HCT116 (cell line): ENCODE measurements at regions not wholly inside any gene's neighbourhood (a gene's known extent, or its start where the extent isn't known, plus 50 kb on each side); places are given as distances from the start of the nearest gene placed in this dataset.
"Not testable (repeated sequence)": the region's sequence is repeated elsewhere in the genome, so short reads cannot be mapped to it uniquely, and the experiment has no call there.

ENCODE experiments used
- ATAC-seq: fragments of 200-7000 bp; cut with Tn5 transposase; 2 replicates; pipeline ENCODE4 v1.9.1; 2020; ENCODE audit warnings: mild to moderate bottlenecking, moderate library complexity
- BruUV-seq: library from RNA; stranded (reverse); fragments of 400-500 nt; replicated peaks from 2 replicates; lab custom pipeline; 2021; lab: Mats Ljungman, UMichigan
- CTCF ChIA-PET: fragments of 300-600 bp; sonication (Branson Sonifier 250); formaldehyde crosslinking; loops from one replicate; lab custom pipeline; 2021; ENCODE audit warnings: antibody characterized with exemption; lab: Charles Lee
- POLR2A ChIA-PET: fragments of 300-600, 350-600 bp; sonication (Branson Sonifier 250); formaldehyde crosslinking; loops from one replicate; lab custom pipeline; 2021; ENCODE audit warnings: antibody characterized with exemption; lab: Charles Lee
- RAD21 ChIA-PET, 2 experiments: fragments of 300-600 bp; sonication (Branson Sonifier 250); formaldehyde crosslinking; loops; one replicate each; lab custom pipeline; 2023; ENCODE audit warnings: low total read pairs in 2 of 2; ENCODE audit not compliant: uncharacterized antibody in 2 of 2, unreplicated experiment in 2 of 2, low non-redundant PET in 1 of 2; lab: Charles Lee
- DNase-seq: peaks from one replicate; pipeline ENCODE4 v3.0.0-alpha.2; 2010; ENCODE audit warnings: low read depth, low spot score
- H2AFZ ChIP-seq: fragments of 200-600 bp; shearing (Covaris generic), sonication (generic); 2 replicates; pipeline ENCODE4 v1.6.1; 2017; ENCODE audit warnings: low read depth, mixed run types, mixed read lengths, antibody characterized with exemption, low read length; ENCODE audit not compliant: poor library complexity, severe bottlenecking
- H3K27ac ChIP-seq: 2 replicates; pipeline ENCODE4 v1.5.1; 2012; ENCODE audit warnings: low read depth, low read length
- H3K27me3 ChIP-seq: fragments of 200-600 bp; sonication (generic); 2 replicates; pipeline ENCODE4 v1.6.1; 2016; ENCODE audit warnings: mixed run types, low read length, mixed read lengths; ENCODE audit not compliant: insufficient read depth
- H3K36me3 ChIP-seq, 2 experiments: fragments of 200-500 bp in 1 of 2; fragments of 200-600 bp in 1 of 2; sonication (Bioruptor generic) in 1 of 2; sonication (generic) in 1 of 2; 2 replicates each; pipeline versions ENCODE4 v1.5.1 to v1.6.1; 2014 to 2016; ENCODE audit warnings: low read length in 2 of 2, inconsistent platforms in 1 of 2, mixed read lengths in 1 of 2, mixed run types in 1 of 2; ENCODE audit not compliant: insufficient read depth in 2 of 2, control insufficient read depth in 1 of 2
- H3K4me1 ChIP-seq, 2 experiments: fragments of 200-600 bp in 1 of 2; sonication (generic) in 1 of 2; 2 replicates each; pipeline versions ENCODE4 v1.5.1 to v1.6.1; 2012 to 2017; ENCODE audit warnings: low read length in 2 of 2, inconsistent platforms in 1 of 2, mild to moderate bottlenecking in 1 of 2, mixed read lengths in 1 of 2, mixed run types in 1 of 2, moderate library complexity in 1 of 2; ENCODE audit not compliant: insufficient read depth in 2 of 2, control insufficient read depth in 1 of 2
- H3K4me2 ChIP-seq: fragments of 200-600 bp; sonication (generic); 2 replicates; pipeline ENCODE4 v1.6.1; 2017; ENCODE audit warnings: mixed run types, low read length, mixed read lengths
- H3K4me3 ChIP-seq, 2 experiments: fragments of 200-600 bp in 1 of 2; sonication (generic) in 1 of 2; replicated peaks in 1 of 2; 2 replicates each; pipeline ENCODE4 v1.5.1; 2011 to 2016; ENCODE audit warnings: low read length in 2 of 2, control low read depth in 1 of 2, low read depth in 1 of 2, mild to moderate bottlenecking in 1 of 2, mixed read lengths in 1 of 2, mixed run types in 1 of 2
- H3K79me2 ChIP-seq: fragments of 200-600 bp; sonication (generic); 2 replicates; pipeline ENCODE4 v1.6.1; 2017; ENCODE audit warnings: mild to moderate bottlenecking, mixed run types, low read length, moderate library complexity, mixed read lengths; ENCODE audit not compliant: insufficient read depth
- H3K9ac ChIP-seq: fragments of 200-600 bp; sonication (generic); 2 replicates; pipeline ENCODE4 v1.6.1; 2016; ENCODE audit warnings: low read length, mixed read lengths
- H3K9me2 ChIP-seq: fragments of 200-600 bp; sonication (generic), shearing (Covaris generic); 2 replicates; pipeline ENCODE4 v1.6.1; 2017; ENCODE audit warnings: mixed run types, mild to moderate bottlenecking, moderate library complexity; ENCODE audit not compliant: insufficient read depth
- H3K9me3 ChIP-seq, 2 experiments: fragments of 200-500 bp in 1 of 2; fragments of 200-600 bp in 1 of 2; sonication (Bioruptor generic) in 1 of 2; sonication (generic) in 1 of 2; 2 replicates each; pipeline ENCODE4 v1.6.1; 2014 to 2017; ENCODE audit warnings: low read length in 2 of 2, mixed read lengths in 2 of 2, inconsistent platforms in 1 of 2, low read depth in 1 of 2, mild to moderate bottlenecking in 1 of 2, mixed run types in 1 of 2, moderate library complexity in 1 of 2; ENCODE audit not compliant: control insufficient read depth in 1 of 2, insufficient read depth in 1 of 2
- H4K20me1 ChIP-seq: fragments of 200-600 bp; sonication (generic), shearing (Covaris generic); 2 replicates; pipeline ENCODE4 v1.6.1; 2017; ENCODE audit warnings: mixed run types, mild to moderate bottlenecking, moderate library complexity; ENCODE audit not compliant: insufficient read depth
- CBX3 ChIP-seq: IDR thresholded peaks from 2 replicates; pipeline ENCODE4 v1.6.1; 2012; ENCODE audit warnings: low read depth
- CEBPB ChIP-seq: IDR thresholded peaks from 2 replicates; pipeline ENCODE4 v1.6.1; 2012; ENCODE audit warnings: low read depth
- EGR1 ChIP-seq: IDR thresholded peaks from 2 replicates; pipeline ENCODE4 v1.6.1; 2012; ENCODE audit warnings: low read depth
- ELF1 ChIP-seq: IDR thresholded peaks from 2 replicates; pipeline ENCODE4 v1.6.1; 2012; ENCODE audit warnings: low read depth, borderline replicate concordance
- EZH2phosphoT487 ChIP-seq: fragments of 200-600 bp; IDR thresholded peaks from 2 replicates; pipeline ENCODE4 v1.6.1; 2018; ENCODE audit warnings: antibody characterized with exemption, borderline replicate concordance
- FOSL1 ChIP-seq: IDR thresholded peaks from 2 replicates; pipeline ENCODE4 v1.6.1; 2012; ENCODE audit warnings: low read depth
- JUND ChIP-seq: IDR thresholded peaks from 2 replicates; pipeline ENCODE4 v1.6.1; 2012
- POLR2A ChIP-seq: IDR thresholded peaks from 2 replicates; pipeline ENCODE4 v1.7.0; 2011; ENCODE audit warnings: borderline replicate concordance; ENCODE audit not compliant: insufficient read depth, insufficient read length; ENCODE audit errors: extremely low read depth
- POLR2AphosphoS5 ChIP-seq: IDR thresholded peaks from 2 replicates; pipeline ENCODE4 v1.6.1; 2011; ENCODE audit warnings: mild to moderate bottlenecking, low read depth, low read length, moderate library complexity
- RAD21 ChIP-seq: IDR thresholded peaks from 2 replicates; pipeline ENCODE4 v1.6.1; 2012; ENCODE audit warnings: low read depth, mild to moderate bottlenecking
- SIN3A ChIP-seq: IDR thresholded peaks from 2 replicates; pipeline ENCODE4 v1.6.1; 2012; ENCODE audit warnings: low read depth
- SRF ChIP-seq: IDR thresholded peaks from 2 replicates; pipeline ENCODE4 v1.6.1; 2012; ENCODE audit warnings: low read depth
- TCF7L2 ChIP-seq: IDR thresholded peaks from 2 replicates; pipeline ENCODE4 v1.7.0; 2011; ENCODE audit warnings: borderline replicate concordance, inconsistent platforms; ENCODE audit not compliant: insufficient read depth, insufficient read length; ENCODE audit errors: extremely low read depth
- ZNF274 ChIP-seq: fragments of 200-500 bp; sonication (Bioruptor generic); IDR thresholded peaks from 2 replicates; pipeline ENCODE4 v1.6.1; 2014; ENCODE audit warnings: mild to moderate bottlenecking, low read depth, low read length, inconsistent platforms
- intact Hi-C: fragments of 100-400 bp; cut with micrococcal nuclease; formaldehyde crosslinking; loops from 2 replicates; pipeline ENCODE4 v1.10.0; 2022
- TF ChIP-seq, protein P1 (sequence below): IDR thresholded peaks from 2 replicates; pipeline ENCODE4 v1.6.1; 2012
- TF ChIP-seq, protein P2 (sequence below): IDR thresholded peaks from 2 replicates; pipeline ENCODE4 v1.6.1; 2012

DNA sequence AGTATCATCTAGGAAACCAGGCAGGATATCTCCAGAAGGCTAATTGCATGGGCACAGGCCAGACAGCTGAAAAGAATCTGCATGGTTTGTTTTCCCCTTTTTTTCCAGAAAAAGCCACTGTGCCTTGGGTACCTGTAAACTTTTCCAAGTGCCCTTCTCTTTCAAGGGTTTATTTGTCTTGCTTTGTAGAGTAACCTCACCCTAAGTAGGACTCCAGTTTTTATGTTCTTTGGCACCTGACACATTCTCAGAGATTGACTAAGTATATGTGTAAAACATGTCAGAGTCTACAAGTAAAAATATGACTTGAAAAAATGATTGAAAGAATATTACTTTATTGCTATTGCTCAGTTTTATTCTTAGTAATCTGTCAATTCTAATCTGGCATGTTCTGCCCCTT lies 70.7 kb upstream of the TEX13C start:
- no peak overlapping the region for H3K4me2 ChIP-seq
- POLR2A ChIA-PET = no interaction called here
- RAD21 ChIA-PET = no interaction called here
- no peak overlapping the region for H3K9ac ChIP-seq
- ATAC-seq = no peak
- no peak overlapping the region for H3K27ac ChIP-seq
- no TSS peak for BruUV-seq
- intact Hi-C loops = no loop called here
- TF ChIP-seq TCF7L2 (no peak), CBX3 (no peak), RAD21 (no peak), EGR1 (no peak), ZNF274 (no peak), JUND (no peak), EZH2phosphoT487 (no peak), ELF1 (no peak), POLR2AphosphoS5 (no peak), SIN3A (no peak), POLR2A (no peak), SRF (no peak), CEBPB (no peak), FOSL1 (no peak)
- TF ChIP-seq, protein P1, sequence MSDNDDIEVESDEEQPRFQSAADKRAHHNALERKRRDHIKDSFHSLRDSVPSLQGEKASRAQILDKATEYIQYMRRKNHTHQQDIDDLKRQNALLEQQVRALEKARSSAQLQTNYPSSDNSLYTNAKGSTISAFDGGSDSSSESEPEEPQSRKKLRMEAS = no peak
- TF ChIP-seq, protein P2, sequence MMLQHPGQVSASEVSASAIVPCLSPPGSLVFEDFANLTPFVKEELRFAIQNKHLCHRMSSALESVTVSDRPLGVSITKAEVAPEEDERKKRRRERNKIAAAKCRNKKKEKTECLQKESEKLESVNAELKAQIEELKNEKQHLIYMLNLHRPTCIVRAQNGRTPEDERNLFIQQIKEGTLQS = no peak
- TF ChIP-seq, all 23 proteins: peak for 0
- Histone ChIP-seq H2AFZ (no peak overlapping the region), H3K27me3 (no peaks in the 10 kb centered on the region), H3K9me3 (no peaks in the 10 kb centered on the region), H4K20me1 (no peaks in the 10 kb centered on the region), H3K4me1 (no peaks in the 10 kb centered on the region), H3K36me3 (no peaks in the 10 kb centered on the region), H3K4me3 (no peak overlapping the region), H3K79me2 (no peaks in the 10 kb centered on the region), H3K9me2 (no peaks in the 10 kb centered on the region)
- no peak for DNase-seq
- CTCF ChIA-PET = no interaction called here

DNA sequence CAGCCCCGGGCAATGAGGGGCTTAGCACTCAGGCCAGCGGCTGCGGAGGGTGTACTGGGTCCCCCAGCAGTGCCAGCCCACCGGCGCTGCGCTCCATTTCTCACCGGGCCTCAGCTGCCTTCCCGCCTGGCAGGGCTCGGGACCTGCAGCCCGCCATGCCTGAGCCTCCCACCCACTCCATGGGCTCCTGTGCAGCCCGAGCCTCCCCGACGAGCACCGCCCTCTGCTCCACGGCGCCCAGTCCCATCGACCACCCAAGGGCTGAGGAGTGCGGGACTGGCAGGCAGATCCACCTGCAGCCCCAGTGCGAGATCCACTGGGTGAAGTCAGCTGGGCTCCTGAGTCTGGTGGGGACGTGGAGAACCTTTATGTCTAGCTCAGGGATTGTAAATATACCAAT lies 63.9 kb upstream of the TEX13C start:
- CTCF ChIA-PET, H3K36me3 ChIP-seq, H3K4me2 ChIP-seq, H3K9me3 ChIP-seq, H3K9ac ChIP-seq, H3K4me1 ChIP-seq, RAD21 ChIA-PET, BruUV-seq, H3K9me2 ChIP-seq, intact Hi-C loops, H3K4me3 ChIP-seq, H4K20me1 ChIP-seq, DNase-seq, POLR2A ChIA-PET, H2AFZ ChIP-seq, ATAC-seq, H3K79me2 ChIP-seq, H3K27ac ChIP-seq, H3K27me3 ChIP-seq: not testable (repeated sequence)
